ENCODE measurements at regions not wholly inside any gene's neighbourhood (a gene's known extent, or its start where the extent isn't known, plus 50 kb on each side); places are given as distances from the start of the nearest gene placed in this dataset.

- no peak for TF ChIP-seq CTCF (IDR thresholded peaks at IDR 0.05; ENCODE audit: insufficient read depth, low read depth, low read length, missing control alignments)
- no peak overlapping the region for H3K4me3 ChIP-seq (ENCODE audit: low read depth, low read length)
- DNase-seq (ENCODE audit: low read depth) = no peak
Measured at GRCh38 chr13:86933676-86934075, 737.5 kb upstream of the SLITRK5 start.

GRCh38 chr13:86937316-86937715, 733.9 kb upstream of the SLITRK5 start:
- no peak for DNase-seq (ENCODE audit: low read depth)
- H3K4me3 ChIP-seq (ENCODE audit: low read depth, low read length) = no peak overlapping the region
- TF ChIP-seq CTCF (IDR thresholded peaks at IDR 0.05; ENCODE audit: insufficient read depth, low read depth, low read length, missing control alignments) = no peak

- TF ChIP-seq CTCF (IDR thresholded peaks at IDR 0.05; ENCODE audit: insufficient read depth, low read depth, low read length, missing control alignments) = no peak
- DNase-seq (ENCODE audit: low read depth) = no peak
- H3K4me3 ChIP-seq (ENCODE audit: low read depth, low read length) = no peak overlapping the region
Measured at GRCh38 chr13:86945584-86945983, 725.6 kb upstream of the SLITRK5 start.

- DNase-seq (ENCODE audit: low read depth) = no peak
- TF ChIP-seq CTCF (IDR thresholded peaks at IDR 0.05; ENCODE audit: insufficient read depth, low read depth, low read length, missing control alignments) = no peak
Measured at GRCh38 chr13:86946734-86947133, 724.4 kb upstream of the SLITRK5 start.

GRCh38 chr13:86954341-86954740, 716.8 kb upstream of the SLITRK5 start:
- DNase-seq (ENCODE audit: low read depth) = no peak

More at GRCh38 chr13:86946734-86947133, 724.4 kb upstream of the SLITRK5 start:
- no peak overlapping the region for H3K4me3 ChIP-seq (ENCODE audit: low read depth, low read length)

GRCh38 chr13:86960876-86961275, 710.3 kb upstream of the SLITRK5 start:
- TF ChIP-seq CTCF (IDR thresholded peaks at IDR 0.05; ENCODE audit: insufficient read depth, low read depth, low read length, missing control alignments) = no peak
- DNase-seq (ENCODE audit: low read depth) = no peak
- H3K4me3 ChIP-seq (ENCODE audit: low read depth, low read length) = no peak overlapping the region

More at GRCh38 chr13:86954341-86954740, 716.8 kb upstream of the SLITRK5 start:
- TF ChIP-seq CTCF (IDR thresholded peaks at IDR 0.05; ENCODE audit: insufficient read depth, low read depth, low read length, missing control alignments) = no peak
- H3K4me3 ChIP-seq (ENCODE audit: low read depth, low read length) = no peak overlapping the region

- no peak overlapping the region for H3K4me3 ChIP-seq (ENCODE audit: low read depth, low read length)
- DNase-seq (ENCODE audit: low read depth) = no peak
- no peak for TF ChIP-seq CTCF (IDR thresholded peaks at IDR 0.05; ENCODE audit: insufficient read depth, low read depth, low read length, missing control alignments)
Measured at GRCh38 chr13:86974251-86974994, 696.7 kb upstream of the SLITRK5 start.

Data from GM12865 (cell line).